Activated CD8-positive, alpha-beta memory T cell treated with anti-CD3 and anti-CD28 coated beads, Interleukin-2, amount 50 U/mL, for 24 hours (primary cell): ENCODE measurements at regions not wholly inside any gene's neighbourhood (a gene's known extent, or its start where the extent isn't known, plus 50 kb on each side); places are given as distances from the start of the nearest gene placed in this dataset.
"Not testable (repeated sequence)": the region's sequence is repeated elsewhere in the genome, so short reads cannot be mapped to it uniquely, and the experiment has no call there.

Experiments
- DNase-seq: peaks from one replicate; pipeline ENCODE4 v3.0.0-alpha.2; 2020; ENCODE audit errors: extremely low read depth

DNA sequence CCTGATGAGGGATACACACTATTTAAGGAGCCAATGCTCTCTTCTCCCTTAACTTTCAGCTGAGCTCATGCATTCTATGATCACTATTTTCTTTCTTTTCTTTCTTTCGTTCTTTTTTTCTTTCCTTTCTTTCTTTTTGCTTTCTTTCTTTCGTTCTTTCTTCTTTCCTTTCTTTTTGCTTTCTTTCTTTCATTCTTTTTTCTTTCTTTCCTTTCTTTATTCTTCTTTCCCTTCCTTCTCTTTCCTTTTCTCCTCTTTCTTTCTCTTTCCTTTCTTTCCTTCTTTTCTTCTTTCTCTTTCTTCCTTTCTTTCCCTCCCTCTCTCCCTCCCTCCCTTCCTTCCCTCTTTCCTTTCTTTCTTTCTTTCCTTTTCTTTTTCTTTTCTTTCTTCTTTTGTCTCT is 761.2 kb downstream of the SEMA5A start:
- DNase-seq, result no peak

DNA sequence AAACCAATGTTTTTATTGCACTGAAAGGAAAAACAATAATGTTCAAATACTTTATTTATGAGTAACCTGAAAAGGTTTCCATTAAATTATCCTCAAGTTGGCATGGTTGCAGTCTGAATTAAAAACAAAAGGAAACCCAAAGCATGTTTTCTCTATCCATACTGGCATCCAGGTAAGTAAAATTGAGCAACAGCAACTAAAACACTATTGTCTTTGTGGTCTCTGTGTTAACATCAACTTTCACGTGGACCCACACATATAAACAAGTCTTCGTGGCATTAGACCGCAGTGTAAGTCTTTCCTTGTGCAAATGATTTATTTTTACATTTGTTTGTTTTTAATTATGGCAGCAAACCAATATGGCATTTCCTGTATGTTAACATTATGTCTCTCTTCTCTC is 757.6 kb downstream of the SEMA5A start:
- no peak for DNase-seq

DNA sequence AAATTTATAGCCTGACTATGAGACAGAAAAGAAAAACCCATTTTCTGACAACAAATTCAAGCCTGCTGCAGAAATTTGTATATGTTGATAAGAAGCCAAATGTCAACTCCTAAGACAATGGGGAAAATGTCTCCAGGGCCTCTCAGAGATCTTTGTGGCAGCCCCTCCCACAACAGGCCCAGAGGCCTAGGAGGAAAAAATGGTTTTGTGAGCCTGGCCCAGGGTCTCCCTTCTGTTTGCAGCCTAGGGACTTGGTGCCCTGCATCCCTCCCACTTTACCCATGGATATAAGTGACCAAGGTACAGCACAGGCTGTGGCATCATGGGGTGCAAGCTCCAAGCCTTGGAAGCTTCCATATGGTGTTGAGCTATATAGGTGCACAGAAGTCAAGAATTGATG is 740.2 kb downstream of the SEMA5A start:
- DNase-seq, result no peak

DNA sequence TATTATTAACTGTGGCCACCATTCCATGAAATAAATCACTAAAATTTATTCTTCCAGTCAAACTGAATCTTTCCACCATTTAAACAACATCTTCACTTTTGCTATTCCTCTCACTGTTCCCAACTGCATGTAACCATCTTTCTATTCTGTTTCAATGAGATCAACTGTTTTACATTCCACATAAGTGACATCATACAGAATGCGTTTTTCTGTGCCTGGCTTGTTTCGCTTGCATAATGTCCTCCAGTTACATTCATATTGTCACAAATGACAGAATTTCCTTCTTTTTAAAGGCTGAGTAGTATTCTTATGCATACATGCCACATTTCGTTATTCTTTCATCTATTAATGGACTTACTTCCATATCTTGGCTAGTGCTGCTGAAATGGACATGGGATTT is 738.2 kb downstream of the SEMA5A start:
- DNase-seq, result no peak

GRCh38 chr5:8811581-8811980 is 734.3 kb downstream of the SEMA5A start:
- no peak for DNase-seq

GRCh38 chr5:8813180-8813579 is 732.7 kb downstream of the SEMA5A start:
- no peak for DNase-seq

- no peak for DNase-seq
Observed at GRCh38 chr5:8814105-8814504, 731.8 kb downstream of the SEMA5A start.

GRCh38 chr5:8824371-8824770 is 721.5 kb downstream of the SEMA5A start:
- DNase-seq, result no peak

DNA sequence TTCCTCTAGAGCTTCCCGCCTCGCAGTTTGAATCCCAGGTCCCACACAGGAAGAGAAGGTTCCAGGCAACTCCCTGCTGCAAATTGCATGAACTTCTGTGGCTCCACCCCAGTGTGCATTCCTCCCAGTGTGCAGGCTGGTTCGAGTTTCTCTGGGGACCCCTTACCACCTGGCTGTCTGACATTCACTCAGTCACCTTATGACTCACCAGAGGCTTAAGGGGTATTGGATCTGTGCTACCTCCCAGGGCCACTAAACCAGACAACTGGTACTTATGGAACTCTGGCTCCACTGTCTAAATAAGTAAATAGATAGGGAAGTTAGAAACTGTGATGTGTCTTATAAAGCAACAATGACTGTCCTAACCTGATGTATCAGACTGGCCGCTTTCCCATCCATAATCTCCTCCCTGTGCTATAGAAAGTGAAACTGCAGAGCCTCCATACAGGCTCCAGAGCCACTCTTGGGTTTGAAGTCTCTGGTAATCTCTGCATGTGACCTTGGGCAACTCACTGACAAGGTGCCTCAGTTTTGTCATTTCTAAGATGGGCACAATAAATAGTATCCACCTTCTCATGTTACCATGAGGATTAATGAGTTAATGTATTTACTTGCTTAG is 720.6 kb downstream of the SEMA5A start:
- no peak for DNase-seq

GRCh38 chr5:8826508-8826907 is 719.4 kb downstream of the SEMA5A start:
- DNase-seq, result no peak

DNA sequence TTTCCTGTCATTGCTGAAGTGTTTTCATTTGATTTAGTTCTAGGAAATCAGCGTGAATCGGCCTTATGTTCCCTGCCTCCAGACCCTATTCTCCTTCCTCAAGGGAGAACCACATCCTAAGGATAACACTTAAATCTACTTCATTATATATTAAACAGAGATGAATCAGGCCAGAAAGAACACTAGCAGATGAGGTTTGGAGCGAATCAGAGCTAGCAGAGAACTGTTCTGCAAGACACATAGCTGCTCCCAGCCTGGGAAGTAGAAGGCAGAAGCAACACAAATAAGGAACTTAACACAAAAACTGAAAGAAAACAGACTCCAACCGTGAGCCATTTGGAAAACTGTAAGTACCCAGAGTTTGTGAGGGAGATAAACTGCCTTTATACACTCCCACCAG is 718.2 kb downstream of the SEMA5A start:
- no peak for DNase-seq

GRCh38 chr5:8828596-8829322 is 717.1 kb downstream of the SEMA5A start:
- DNase-seq, result no peak

GRCh38 chr5:8829323-8830029 is 716.4 kb downstream of the SEMA5A start:
- no peak for DNase-seq

DNA sequence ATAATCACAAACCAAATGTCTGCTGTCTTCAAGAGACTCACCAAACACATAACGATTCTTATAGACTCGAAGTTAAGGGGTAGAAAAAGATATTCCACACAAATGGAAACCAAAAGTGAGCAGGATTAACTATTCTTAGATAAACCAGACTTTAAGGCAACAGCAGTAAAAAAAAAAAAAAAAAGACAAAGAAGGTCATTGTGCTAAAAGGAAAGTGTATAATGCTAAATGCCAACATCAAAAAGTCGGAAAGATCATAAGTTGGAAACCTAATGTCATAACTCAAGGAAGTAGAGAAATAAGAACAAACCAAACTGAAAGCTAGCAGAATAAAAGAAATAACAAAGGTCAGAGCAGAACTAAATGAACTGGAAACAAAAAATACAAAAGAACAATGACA is 714.6 kb downstream of the SEMA5A start:
- no peak for DNase-seq

DNA sequence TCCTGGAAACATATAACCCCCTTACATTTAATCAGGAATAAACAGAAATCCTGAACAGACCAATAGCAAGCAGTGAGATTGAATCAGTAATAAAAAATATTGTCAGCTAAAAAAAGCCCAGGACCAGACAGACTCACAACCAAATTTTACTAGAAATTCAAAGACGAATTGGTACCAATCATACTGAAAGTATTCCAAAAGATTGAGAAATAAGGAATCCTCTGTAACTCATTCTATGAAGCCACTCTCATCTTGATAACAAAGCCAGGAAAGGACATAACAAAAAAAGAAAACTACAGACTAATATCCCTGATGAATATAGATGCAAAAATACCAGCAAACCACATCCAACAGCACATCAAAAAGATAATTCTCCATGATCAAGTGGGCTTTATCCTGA is 714.0 kb downstream of the SEMA5A start:
- DNase-seq, result no peak

GRCh38 chr5:8839361-8840055 is 706.4 kb downstream of the SEMA5A start:
- DNase-seq, result no peak

GRCh38 chr5:8840237-8840636 is 705.6 kb downstream of the SEMA5A start:
- no peak for DNase-seq

GRCh38 chr5:8840746-8841145 is 705.1 kb downstream of the SEMA5A start:
- not testable (repeated sequence) for DNase-seq

GRCh38 chr5:8842971-8843551 is 702.8 kb downstream of the SEMA5A start:
- DNase-seq, result no peak

DNA sequence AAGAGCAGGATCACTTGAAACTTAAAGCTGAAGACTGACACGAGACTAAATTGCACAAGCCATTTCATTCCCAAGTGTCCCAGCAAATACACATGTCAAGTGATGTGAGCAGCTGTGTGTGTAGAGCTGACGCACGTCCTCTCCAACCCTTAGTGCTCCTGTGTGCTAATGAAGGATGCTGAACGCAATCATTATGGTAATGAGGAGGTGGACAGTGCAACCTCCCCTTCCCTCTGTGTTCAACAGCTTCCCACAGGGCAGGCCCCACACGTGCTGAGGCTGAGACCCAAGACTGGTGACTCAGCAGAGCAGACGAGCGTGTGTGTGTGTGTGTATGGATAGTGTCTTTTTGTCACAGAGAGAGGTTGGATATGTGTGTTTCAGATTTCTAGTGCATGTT is 702.1 kb downstream of the SEMA5A start:
- no peak for DNase-seq

DNA sequence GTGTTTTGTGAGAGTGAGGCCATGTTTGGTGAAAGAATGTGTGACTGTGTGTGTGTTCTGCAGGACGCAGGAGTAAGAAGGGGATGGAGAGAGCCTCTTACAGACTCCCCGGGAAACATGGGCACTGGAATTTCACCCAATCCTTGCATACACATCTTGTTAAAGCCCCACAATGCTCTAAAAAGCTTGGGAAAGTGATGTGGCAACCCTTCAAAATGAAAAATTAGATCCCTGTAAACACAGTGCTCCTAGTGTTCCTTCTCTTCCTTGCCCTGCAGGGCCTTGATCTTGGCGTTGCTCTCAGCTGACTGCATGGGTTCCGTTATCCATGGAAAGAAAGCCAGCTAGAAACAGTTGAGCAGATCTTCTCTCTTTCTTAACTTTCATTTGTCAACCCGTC is 701.7 kb downstream of the SEMA5A start:
- DNase-seq, result no peak

GRCh38 chr5:8844847-8845246 is 701.0 kb downstream of the SEMA5A start:
- DNase-seq, result no peak
